ENCODE measurements at regions not wholly inside any gene's neighbourhood (a gene's known extent, or its start where the extent isn't known, plus 50 kb on each side); places are given as distances from the start of the nearest gene placed in this dataset.

GRCh38 chr15:100730129-100730528 lies 127.7 kb downstream of the ASB7 start:
- no peak overlapping the region for H3K4me3 ChIP-seq
- H3K36me3 ChIP-seq: no peaks in the 10 kb centered on the region
- no peak overlapping the region for H3K27ac ChIP-seq
- ATAC-seq (no peak), DNase-seq (no peak), FAIRE-seq (no peak)
- H3K27me3 ChIP-seq: no peaks in the 10 kb centered on the region
- 80 to 81% methylated on average over 6 to 7 of the region's 7 CpGs for WGBS, 2 donors
- intact Hi-C loops (cut with DNase I): no loop called here
- no peak for TF ChIP-seq CTCF (IDR thresholded peaks at IDR 0.05)
- no peaks in the 10 kb centered on the region for H3K4me1 ChIP-seq
- no peaks in the 10 kb centered on the region for H3K9me3 ChIP-seq

- Histone ChIP-seq H3K36me3 (no peaks in the 10 kb centered on the region), H3K27ac (no peak overlapping the region), H3K4me1 (no peaks in the 10 kb centered on the region), H3K9me3 (no peaks in the 10 kb centered on the region), H3K27me3 (no peaks in the 10 kb centered on the region), H3K4me3 (no peak overlapping the region)
- no peak for TF ChIP-seq CTCF (IDR thresholded peaks at IDR 0.05)
- FAIRE-seq: no peak
- 89 to 93% methylated on average over 7 of the region's 7 CpGs for WGBS, 2 donors
- intact Hi-C loops (cut with DNase I): no loop called here
- DNase-seq: no peak
- ATAC-seq: no peak
Measured at GRCh38 chr15:100730655-100731266, 128.4 kb downstream of the ASB7 start.

GRCh38 chr15:100731267-100732152 lies 129.1 kb downstream of the ASB7 start:
- Histone ChIP-seq H3K27ac (no peak overlapping the region), H3K4me1 (no peaks in the 10 kb centered on the region), H3K9me3 (no peaks in the 10 kb centered on the region), H3K27me3 (no peaks in the 10 kb centered on the region), H3K4me3 (no peak overlapping the region), H3K36me3 (no peaks in the 10 kb centered on the region)
- no peak for TF ChIP-seq CTCF (IDR thresholded peaks at IDR 0.05)
- no peak for ATAC-seq
- intact Hi-C loops (cut with DNase I): no loop called here
- DNase-seq: no peak
- WGBS, 2 donors: 87 to 91% methylated on average over 10 of the region's 10 CpGs
- no peak for FAIRE-seq

GRCh38 chr15:100732211-100733055 lies 130.0 kb downstream of the ASB7 start:
- Histone ChIP-seq H3K9me3 (no peaks in the 10 kb centered on the region), H3K27me3 (no peaks in the 10 kb centered on the region), H3K36me3 (no peaks in the 10 kb centered on the region), H3K4me3 (no peak overlapping the region), H3K27ac (peak overlapping the region in 2 of 4 donors; percentile 14 to 46), H3K4me1 (no peaks in the 10 kb centered on the region)
- intact Hi-C loops (cut with DNase I): no loop called here
- FAIRE-seq (no peak), ATAC-seq (peak in 1 of 4 donors; percentile 17), DNase-seq (no peak)
- 62 to 64% methylated on average over 7 of the region's 7 CpGs for WGBS, 2 donors
- TF ChIP-seq CTCF (IDR thresholded peaks at IDR 0.05): no peak

Measured in pancreas (tissue), 10 donors.